Activated T-helper 1 cell treated with Interleukin-2 at 50 U/mL for 16 hours (primary cell): ENCODE measurements at regions not wholly inside any gene's neighbourhood (a gene's known extent, or its start where the extent isn't known, plus 50 kb on each side); places are given as distances from the start of the nearest gene placed in this dataset.

Source experiments
- DNase-seq: peaks from one replicate; pipeline ENCODE4 v3.0.0-alpha.2; 2020; ENCODE audit warnings: low read depth

- no peak for DNase-seq
Measured at GRCh38 chr2:128793404-128793803, 474.7 kb upstream of the HS6ST1 start.

GRCh38 chr2:128794285-128794684 lies 475.6 kb upstream of the HS6ST1 start:
- no peak for DNase-seq

- DNase-seq: no peak
Measured at GRCh38 chr2:128796321-128796720, 477.7 kb upstream of the HS6ST1 start.

- no peak for DNase-seq
Measured at GRCh38 chr2:128797092-128797491, 478.4 kb upstream of the HS6ST1 start.

- no peak for DNase-seq
Measured at GRCh38 chr2:128797533-128797932, 478.9 kb upstream of the HS6ST1 start.

- DNase-seq: no peak
Measured at GRCh38 chr2:128797937-128798336, 479.3 kb upstream of the HS6ST1 start.

GRCh38 chr2:128798502-128799283 lies 480.0 kb upstream of the HS6ST1 start:
- DNase-seq: no peak

GRCh38 chr2:128799284-128799552 lies 480.6 kb upstream of the HS6ST1 start:
- DNase-seq: no peak

- DNase-seq: no peak
Measured at GRCh38 chr2:128799730-128800129, 481.1 kb upstream of the HS6ST1 start.

- DNase-seq: no peak
Measured at GRCh38 chr2:128801576-128801975, 482.9 kb upstream of the HS6ST1 start.

- no peak for DNase-seq
Measured at GRCh38 chr2:128803222-128803621, 484.6 kb upstream of the HS6ST1 start.

- DNase-seq: no peak
Measured at GRCh38 chr2:128805237-128805636, 486.6 kb upstream of the HS6ST1 start.

GRCh38 chr2:128805918-128806317 lies 487.2 kb upstream of the HS6ST1 start:
- DNase-seq: no peak

- no peak for DNase-seq
Measured at GRCh38 chr2:128807317-128807716, 488.6 kb upstream of the HS6ST1 start.

GRCh38 chr2:128808462-128809258 lies 490.0 kb upstream of the HS6ST1 start:
- DNase-seq: no peak

- DNase-seq: no peak
Measured at GRCh38 chr2:128809259-128809636, 490.6 kb upstream of the HS6ST1 start.

- DNase-seq: no peak
Measured at GRCh38 chr2:128809880-128810279, 491.2 kb upstream of the HS6ST1 start.

- no peak for DNase-seq
Measured at GRCh38 chr2:128812183-128812940, 493.7 kb upstream of the HS6ST1 start.

- no peak for DNase-seq
Measured at GRCh38 chr2:128813352-128814034, 494.8 kb upstream of the HS6ST1 start.

GRCh38 chr2:128815248-128815647 lies 496.6 kb upstream of the HS6ST1 start:
- DNase-seq: no peak

GRCh38 chr2:128817171-128817570 lies 498.5 kb upstream of the HS6ST1 start:
- DNase-seq: no peak

GRCh38 chr2:128817813-128818212 lies 499.1 kb upstream of the HS6ST1 start:
- no peak for DNase-seq
